ENCODE measurements at regions not wholly inside any gene's neighbourhood (a gene's known extent, or its start where the extent isn't known, plus 50 kb on each side); places are given as distances from the start of the nearest gene placed in this dataset.
"Not testable (repeated sequence)": the region's sequence is repeated elsewhere in the genome, so short reads cannot be mapped to it uniquely, and the experiment has no call there.

DNA sequence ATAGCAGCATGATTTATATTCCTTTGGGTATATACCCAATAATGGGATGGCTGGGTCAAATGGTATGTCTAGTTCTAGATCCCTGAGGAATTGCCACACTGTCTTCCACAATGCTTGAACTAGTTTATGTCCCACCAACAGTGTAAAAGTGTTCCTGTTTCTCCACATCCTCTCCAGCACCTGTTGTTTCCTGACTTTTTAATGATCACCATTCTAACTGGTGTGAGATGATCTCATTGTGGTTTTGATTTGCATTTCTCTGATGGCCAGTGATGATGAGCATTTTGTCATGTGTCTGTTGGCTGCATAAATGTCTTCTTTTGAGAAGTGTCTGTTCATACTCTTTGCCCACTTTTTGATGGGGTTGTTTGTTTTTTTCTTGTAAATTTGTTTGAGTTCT lies 54.0 kb upstream of the GPR89A start:
- not testable (repeated sequence) for DNase-seq

- DNase-seq, result no peak
Measured at GRCh38 chr1:145545055-145545454, 62.7 kb upstream of the GPR89A start.

- not testable (repeated sequence) for DNase-seq
Measured at GRCh38 chr1:145541685-145542084, 66.1 kb upstream of the GPR89A start.

DNA sequence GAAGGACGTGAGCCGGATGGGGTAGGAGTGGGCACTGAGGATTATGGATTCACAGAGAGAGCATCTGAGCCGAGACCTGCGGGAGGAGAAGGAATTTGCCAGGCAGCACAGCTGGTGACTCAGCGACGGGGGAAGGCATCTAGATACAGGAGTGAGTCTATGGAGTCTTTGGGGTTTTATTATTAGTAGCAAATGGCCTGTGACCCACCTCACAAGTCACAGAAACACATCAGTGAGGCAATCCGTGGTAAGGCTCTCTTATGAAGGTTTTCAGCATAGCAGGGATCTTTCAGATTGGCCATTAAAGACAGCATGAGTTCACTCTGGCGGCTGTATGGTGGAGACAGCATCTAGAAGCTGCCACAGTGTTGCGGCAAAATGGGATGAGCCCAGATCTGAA lies 66.5 kb upstream of the GPR89A start:
- not testable (repeated sequence) for DNase-seq

DNA sequence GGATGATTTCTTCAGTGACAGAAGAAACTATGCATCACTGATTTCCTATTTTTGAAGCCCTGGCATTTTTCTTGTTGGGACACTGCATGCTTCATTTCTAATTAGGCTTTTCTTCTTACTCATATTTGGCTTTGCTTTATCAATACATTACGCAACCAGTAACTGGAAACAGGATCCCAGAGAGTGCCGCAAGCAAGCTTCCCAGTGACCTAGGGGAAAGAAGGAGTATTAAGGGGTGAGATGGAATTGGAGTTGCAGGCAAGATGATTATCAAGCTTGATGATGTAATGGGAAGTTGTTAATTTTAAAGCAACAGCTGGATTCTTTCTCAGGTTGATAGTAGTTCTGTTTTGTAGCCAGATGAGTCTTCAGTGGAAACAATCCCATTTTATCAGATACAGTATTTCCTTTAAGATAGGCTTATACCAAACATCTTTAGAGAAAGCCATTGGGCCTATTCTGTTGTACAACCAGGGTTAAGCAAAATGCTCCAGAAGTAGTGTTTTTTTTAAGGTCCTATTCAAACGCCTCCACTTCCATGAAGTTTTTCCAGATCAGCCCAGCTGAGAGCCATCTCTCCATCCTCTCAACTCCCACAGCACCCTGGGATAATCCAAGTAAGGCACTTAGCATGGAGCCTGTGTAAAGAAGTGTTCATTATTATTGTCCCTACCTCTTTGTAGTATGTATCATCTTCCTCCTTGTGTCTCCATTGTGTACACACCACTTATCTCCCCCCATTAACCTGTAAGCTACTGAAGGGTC lies 69.5 kb upstream of the GPR89A start:
- not testable (repeated sequence) for DNase-seq

GRCh38 chr1:145537003-145537402 lies 70.8 kb upstream of the GPR89A start:
- DNase-seq, result not testable (repeated sequence)

DNA sequence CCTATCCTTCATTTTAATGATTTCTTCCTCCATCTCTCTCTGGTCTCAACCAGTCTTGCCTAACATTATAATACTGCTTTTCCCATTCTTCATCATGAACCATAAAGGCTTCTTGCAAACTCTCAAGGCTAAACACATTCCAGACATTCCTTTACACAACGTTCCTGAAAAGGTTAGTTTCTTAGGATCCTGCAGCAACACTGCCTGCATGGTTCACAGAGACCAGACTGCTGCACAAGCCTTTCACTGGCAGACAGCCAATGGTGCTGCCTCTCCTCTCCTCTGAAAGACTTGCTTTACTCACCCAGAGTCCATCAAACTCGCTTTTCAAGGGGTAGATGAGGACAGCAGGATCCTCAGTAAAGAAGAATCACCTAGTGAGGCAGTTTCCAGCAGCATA lies 72.3 kb upstream of the GPR89A start:
- not testable (repeated sequence) for DNase-seq

DNA sequence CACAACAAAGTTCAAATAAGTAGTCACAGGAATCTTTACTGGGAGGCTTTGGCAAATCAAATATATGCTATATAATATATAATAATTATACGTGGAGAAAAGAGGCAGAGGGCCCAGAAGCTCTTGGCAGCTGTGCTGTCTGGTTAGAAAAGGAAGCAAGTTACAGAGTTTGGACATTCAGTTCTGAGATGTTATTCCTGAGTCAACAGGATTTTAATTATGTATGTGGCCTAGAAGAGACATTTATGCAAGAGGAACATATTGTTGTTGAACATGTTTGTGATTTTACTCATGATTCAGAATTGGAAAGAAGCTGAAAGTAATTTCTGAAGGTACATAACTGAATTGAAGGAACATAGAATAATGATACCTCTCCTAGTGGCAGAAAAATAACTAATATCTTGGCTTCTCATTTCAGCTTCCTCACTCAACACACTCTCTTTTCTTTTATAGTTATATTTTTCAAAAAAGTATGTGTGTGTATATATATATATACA lies 79.7 kb upstream of the GPR89A start:
- not testable (repeated sequence) for DNase-seq

GRCh38 chr1:145520159-145520558 lies 87.6 kb upstream of the GPR89A start:
- not testable (repeated sequence) for DNase-seq

DNA sequence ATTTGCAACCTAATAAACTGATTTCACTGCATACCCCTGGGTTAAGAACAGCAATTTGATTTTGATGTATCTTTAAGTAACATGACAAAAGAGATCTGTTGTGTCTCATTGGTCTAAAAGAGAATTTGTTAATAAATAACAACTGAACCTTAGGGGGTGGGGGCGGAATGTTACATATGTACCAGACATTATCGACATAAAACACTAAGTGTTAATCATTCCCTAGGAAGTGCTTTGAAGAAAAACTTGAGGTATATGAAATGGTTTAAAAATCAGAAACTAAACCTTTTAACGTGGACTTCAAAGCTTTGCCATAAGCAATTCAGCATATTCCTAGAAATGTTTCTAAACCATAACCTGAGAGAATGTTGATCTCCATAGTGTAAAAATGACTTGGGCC lies 88.5 kb upstream of the GPR89A start:
- not testable (repeated sequence) for DNase-seq

- DNase-seq, result not testable (repeated sequence)
Measured at GRCh38 chr1:145513017-145513416, 87.6 kb upstream of the NBPF20 start.

DNA sequence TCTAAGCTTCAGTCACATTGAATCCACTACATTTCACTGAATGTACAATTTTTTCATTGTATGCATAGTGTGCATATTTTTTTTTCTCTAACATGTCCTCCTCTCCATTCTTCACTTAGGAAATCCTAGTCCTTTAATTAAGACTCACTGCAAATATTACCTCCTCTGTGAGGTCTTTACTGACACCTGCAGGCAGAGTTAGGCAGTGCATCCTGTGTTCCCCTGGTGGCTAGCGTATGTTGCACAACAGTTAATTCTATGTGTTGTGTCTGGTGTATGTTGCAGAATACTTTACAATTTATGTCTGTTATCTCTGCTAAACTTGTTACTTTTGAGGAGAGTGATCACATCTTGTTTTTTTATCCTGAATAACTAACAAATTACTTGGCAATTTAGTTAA lies 82.7 kb upstream of the NBPF20 start:
- not testable (repeated sequence) for DNase-seq

- DNase-seq, result not testable (repeated sequence)
Measured at GRCh38 chr1:145505663-145506647, 80.6 kb upstream of the NBPF20 start.

- not testable (repeated sequence) for DNase-seq
Measured at GRCh38 chr1:145504834-145505413, 79.5 kb upstream of the NBPF20 start.

DNA sequence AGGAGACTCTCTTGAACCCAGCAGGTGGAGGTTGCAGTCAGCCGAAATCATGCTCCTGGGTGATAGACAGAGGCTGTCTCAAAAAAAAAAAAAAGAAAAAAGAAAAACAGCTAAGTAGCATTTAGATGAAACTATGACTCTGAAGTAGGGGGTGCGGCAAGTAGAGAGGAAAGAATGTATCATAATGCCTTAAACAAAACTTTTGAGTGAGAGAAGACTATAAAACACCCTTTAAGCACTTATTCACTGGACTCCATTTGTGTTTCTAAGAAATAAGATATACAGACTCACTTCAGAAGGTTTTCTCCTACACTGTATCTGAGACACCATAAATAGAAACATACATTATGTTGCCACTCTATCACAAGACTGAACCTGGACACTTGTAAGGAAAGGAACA lies 78.9 kb upstream of the NBPF20 start:
- DNase-seq, result not testable (repeated sequence)

DNA sequence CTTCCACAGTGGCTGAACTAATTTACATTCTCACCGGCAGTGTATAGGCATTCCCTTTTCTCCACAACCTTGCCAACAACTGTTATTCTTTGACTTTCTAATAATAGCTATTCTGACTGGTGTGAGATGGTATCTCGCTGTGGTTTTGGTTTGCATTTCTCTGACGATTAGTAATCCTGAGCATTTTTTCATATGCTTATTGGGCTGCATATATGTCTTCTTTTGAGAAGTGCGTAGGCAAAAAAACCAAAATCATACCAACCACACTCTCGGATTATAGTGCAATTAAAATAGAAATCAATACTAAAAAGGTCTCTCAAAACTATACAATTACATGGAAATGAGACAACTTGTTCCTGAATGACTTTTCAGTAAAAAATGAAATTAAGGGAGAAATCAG lies 74.8 kb upstream of the NBPF20 start:
- DNase-seq, result not testable (repeated sequence)

DNA sequence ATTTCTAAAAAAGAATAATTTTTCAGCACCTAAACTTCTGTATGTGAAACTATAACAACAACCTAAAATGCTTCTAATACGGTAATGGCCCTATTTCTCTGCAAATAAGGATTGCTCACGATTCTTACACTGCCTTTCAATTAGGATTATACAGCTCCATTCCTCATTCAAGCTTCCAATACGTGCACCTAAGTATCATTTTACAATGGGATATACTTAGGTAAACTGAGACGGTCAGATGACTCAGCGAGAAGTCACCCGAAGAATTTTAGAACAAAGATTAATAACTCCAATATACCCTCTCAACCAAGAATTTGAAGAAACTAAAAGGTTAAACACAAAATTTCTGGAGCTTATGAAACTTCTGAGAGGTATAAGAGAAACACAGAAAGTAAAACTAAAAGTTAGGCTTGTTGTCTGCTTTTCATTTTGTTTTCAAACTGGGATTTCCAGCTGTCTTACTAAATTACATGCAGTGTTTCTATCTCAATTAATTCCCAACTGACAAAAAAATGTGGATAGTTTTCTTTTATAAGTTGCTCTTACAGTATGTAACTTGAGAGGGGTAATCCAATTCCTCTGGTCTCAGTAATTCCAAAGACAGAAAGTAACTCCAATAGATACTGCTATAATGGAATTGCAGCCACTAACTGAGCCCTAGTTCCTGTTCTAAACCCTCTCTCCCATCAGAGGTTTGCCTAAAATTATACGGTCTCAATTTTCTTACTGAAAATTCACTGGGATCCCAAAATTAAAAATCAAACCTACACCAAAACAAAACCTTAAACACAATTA lies 69.9 kb upstream of the NBPF20 start:
- not testable (repeated sequence) for DNase-seq

DNA sequence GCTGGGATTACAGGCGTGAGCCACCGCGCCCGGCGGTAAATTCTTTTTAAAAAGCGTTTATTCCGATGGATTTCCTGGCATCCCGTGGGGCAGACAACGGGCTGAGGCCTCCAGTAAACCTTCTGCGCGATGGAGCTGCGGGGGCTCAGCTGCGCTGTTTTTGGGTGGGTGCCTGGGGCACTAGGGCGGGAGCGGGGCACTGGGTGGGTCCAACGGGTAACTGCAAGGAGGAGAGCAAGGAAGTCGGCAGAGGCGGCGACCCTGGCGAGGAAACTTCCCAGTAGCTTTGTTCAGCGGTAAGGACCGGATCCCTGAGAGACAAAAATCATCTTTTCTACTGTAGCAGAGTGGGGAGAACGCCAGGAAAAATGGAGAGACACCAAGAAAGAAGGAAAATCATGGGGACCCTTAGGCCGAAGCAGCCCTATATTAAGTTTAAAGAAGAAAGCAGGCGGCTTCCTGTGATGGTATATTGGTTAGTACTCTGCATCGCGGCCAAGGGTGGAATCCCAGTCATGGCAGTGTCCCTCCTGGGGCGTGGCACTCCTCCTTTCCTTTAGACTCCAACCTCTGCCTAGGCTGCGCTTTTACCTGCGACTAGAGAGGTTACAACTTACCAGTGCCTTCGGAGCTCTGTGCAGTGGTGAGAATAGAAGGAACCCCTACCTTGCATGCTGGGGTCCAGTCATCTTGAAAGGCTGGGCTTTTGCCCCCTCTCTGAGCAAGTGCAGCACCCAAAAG lies 63.0 kb upstream of the NBPF20 start:
- not testable (repeated sequence) for DNase-seq

DNA sequence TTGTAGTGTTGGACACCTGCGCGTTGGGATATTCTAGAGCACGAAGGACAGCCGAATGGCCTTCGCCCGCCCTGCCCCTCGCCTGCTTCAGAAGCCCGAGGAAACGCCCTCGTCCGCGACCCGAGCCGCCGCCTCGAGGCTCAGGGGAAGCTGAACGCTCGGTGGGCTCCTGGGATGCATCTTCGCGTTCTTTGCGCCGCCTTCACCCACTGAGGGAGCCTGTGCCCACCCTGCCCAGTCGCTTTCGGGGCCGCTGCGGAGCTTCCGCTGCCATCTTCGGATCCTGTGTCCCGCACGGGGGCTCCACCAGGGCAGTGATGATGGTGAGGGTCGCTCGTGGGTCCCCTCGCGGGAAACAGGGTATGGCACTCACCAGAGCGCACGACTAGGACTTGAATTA lies 61.8 kb upstream of the NBPF20 start:
- DNase-seq, result not testable (repeated sequence)

DNA sequence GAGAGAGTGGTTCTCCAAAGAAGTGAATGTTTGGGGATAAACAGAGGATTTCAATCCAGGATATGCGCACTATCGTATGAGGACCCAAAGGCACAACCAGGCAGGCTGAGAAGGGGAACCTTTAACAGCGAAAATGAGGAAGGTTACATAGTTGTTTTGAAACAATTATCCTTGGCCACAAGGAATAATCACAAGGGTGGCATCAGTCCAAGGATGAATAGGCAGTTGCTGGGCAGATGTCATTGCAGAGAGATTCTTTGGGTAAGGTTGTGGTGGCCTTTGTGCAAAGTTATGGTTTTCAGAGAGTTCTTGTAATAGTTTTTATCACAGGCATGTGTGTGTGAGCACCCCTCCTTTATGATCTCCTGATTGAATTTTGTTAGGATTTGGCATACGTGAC lies 58.9 kb upstream of the NBPF20 start:
- not testable (repeated sequence) for DNase-seq

- not testable (repeated sequence) for DNase-seq
Measured at GRCh38 chr1:145482214-145482860, 56.9 kb upstream of the NBPF20 start.

Measured in stimulated activated CD4-positive, alpha-beta T cell treated with anti-CD3 and anti-CD28 coated beads, Interleukin-4, amount 100 ng/mL, for 1 hour (primary cell).